Inflammatory macrophage treated with lipopolysaccharide for 4 hours (primary cell): ENCODE measurements at regions not wholly inside any gene's neighbourhood (a gene's known extent, or its start where the extent isn't known, plus 50 kb on each side); places are given as distances from the start of the nearest gene placed in this dataset.
"Not testable (repeated sequence)": the region's sequence is repeated elsewhere in the genome, so short reads cannot be mapped to it uniquely, and the experiment has no call there.

Experiments used
- DNase-seq: peaks from one replicate; pipeline ENCODE4 v3.0.0-alpha.2; 2020

DNA sequence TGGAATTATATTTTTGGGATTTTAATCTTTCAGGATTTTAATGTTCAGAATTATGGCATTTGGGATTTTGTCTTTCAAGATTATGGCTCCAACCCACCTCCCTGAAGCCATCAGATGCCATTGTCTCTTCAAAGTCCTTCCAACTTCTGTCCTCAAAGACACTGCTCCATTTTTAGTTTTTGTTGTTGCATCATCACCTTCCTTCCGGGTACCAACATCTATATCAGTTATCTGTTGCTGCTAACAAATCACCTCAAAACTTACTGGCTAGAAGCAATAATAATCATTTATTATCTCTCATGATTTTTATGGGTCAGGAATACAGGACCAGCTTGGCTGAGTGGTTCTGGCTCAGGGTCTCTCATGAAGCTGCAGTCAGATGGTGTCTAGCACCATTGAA lies 138.8 kb upstream of the ZBED5 start:
- no peak for DNase-seq

DNA sequence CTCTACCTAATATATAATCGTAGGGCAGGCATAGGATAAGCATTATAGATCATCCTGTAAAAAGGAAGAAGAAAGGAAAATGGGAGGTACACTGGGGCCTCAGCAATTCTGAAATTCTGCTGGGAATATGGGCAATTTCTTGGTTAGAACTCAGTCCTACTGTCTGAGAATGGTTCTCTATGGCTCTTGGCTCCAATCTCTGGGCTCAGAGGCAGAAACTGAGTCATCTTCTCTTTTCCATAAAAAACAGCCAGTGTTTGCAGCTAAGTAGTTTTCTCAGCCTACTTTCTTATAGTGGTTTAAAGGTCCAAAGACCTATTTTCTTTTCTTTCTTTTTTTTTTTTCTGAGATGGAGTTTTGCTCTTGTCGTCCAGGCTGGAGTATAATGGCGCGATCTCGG lies 135.8 kb upstream of the ZBED5 start:
- no peak for DNase-seq

DNA sequence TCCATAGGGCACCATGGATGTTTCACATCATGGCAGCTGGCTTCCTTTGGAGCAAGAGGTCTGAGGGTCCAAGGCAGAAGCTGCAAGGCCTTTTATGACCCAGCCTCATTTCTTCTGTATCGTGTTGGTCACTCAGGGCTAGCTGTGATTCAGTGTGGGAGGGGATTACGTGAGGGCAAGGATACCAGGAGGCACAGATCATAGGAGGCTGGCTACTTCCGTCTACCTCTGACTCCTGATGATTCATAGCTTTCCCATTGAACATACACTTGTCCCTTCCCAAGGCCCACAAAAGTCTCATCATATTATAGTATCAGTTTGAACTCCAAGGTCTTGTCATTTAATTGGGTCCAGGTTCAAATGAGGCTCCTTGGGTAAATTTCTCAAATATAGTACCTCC lies 135.3 kb upstream of the ZBED5 start:
- DNase-seq: no peak

- DNase-seq: no peak
Measured at GRCh38 chr11:10991393-10991792, 133.5 kb upstream of the ZBED5 start.

GRCh38 chr11:10990637-10991193 lies 132.9 kb upstream of the ZBED5 start:
- DNase-seq: no peak

GRCh38 chr11:10990160-10990559 lies 132.3 kb upstream of the ZBED5 start:
- peak; percentile 25 for DNase-seq

GRCh38 chr11:10986006-10986405 lies 128.2 kb upstream of the ZBED5 start:
- DNase-seq: no peak

GRCh38 chr11:10984742-10985141 lies 126.9 kb upstream of the ZBED5 start:
- DNase-seq: no peak

- DNase-seq: no peak
Measured at GRCh38 chr11:10984250-10984649, 126.4 kb upstream of the ZBED5 start.

DNA sequence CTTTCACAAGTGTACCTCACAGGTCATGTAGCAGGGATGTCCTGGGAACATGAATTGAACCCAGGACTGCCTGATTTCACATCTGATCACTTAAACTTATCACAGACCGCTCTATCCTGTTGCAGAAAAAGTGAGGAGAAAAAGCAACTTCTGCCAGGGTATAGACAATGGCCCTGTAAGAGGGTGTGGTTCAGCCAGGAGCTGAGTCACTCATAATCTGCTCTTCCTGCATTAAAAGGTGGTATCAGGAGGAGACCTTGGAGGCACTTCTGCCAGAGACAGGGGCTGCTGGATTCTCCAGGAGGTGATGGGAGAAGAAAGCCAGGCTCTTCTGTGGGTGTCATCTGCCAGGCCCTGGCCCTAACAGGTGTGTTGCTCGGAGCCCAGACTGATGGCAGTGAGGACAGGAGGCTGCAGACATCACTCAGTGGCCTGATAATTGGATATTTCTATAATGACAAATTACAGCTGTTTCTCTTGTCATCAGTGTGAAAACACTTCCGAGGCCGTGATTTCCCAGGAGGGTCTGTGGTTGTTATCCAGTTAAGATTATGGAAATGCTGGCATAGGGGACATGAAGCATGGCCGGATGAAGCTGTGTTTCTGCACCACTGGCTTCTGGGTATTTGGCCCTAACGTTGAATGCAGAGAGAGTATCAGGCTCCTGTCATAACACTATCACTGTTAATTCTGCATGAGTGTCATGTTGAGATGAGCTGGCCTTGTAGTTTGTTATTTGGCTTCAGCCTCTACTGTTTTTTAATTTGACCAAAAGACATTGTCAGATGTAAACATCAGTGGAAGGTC lies 125.1 kb upstream of the ZBED5 start:
- no peak for DNase-seq

DNA sequence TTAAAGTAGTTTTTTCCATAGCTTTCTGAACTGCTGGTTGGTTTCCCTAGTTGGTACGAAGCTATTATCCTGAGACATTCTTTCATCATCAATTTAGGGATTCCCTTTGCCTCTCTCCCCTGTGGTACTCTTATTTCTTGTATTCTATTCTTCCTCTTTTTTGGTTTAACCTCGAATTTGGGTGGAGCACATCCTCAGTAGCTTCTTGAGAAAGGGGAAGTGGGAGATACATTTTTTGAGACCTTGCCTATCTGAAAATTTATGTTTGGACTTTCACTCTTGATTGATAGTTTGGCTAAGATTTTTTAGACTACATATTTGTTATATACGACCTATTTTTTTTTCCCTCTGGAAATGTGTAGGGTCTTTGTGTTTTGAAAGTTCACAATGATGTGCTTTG lies 121.7 kb upstream of the ZBED5 start:
- peak; percentile 82 for DNase-seq

DNA sequence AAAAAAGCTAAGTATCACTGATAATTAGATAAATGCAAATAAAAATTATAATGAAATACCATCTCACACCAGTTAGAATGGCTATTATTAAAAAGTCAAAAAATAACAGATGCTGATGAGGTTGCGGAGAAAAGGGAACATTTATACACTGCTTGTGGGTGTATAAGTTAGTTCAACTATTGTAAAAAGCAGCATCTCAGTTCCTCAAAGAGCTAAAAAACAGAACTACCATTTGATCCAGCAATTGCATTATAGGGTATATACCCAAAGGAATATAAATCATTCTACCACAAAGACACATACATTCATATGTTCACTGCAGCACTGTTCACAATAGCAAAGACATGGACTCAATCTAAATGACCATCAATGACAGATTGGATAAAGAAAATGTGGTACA lies 120.3 kb upstream of the ZBED5 start:
- DNase-seq: peak; percentile 66

DNA sequence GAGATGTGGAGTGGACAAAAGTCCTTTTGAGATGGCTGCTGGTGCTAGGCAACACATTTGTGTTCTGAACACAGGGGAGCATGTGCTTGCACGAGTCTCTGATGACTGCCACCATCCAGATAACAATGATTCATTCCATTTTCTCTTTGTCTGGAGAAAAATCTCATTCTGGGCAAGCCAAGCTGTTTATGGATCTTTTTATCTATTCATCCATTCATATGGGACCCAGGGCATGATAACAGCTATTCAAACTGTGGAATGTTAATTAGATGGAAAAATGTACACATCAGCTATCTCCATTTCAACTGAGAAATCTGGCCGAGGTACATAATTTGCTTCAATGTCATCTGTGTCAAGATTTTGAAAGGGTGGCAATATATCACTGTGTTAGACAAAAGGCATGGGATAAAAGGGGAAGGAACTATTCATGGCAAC lies 117.5 kb upstream of the ZBED5 start:
- DNase-seq: no peak

DNA sequence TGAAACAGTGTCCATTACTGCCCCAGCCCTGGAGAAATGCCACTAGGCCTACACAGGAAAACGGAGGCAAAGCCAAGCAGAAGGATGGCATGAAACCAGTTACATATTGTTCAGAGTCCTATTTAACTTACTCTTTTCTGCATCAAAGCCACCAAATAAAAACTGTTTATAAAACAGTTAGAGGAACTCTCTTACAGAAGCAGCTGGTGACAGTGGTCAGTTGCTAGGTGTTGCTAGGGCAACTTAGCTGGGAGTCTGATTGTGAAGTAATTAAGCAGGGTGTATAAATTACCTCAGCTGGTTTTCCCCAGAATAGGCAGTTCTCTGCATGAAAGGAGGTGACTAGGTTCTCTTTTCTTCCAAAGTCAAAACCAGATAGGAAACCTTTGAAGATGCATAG lies 115.6 kb upstream of the ZBED5 start:
- peak; percentile 73 for DNase-seq

GRCh38 chr11:10970926-10971325 lies 113.1 kb upstream of the ZBED5 start:
- DNase-seq: no peak

- DNase-seq: peak; percentile 44
Measured at GRCh38 chr11:10969387-10969786, 111.5 kb upstream of the ZBED5 start.

- DNase-seq: peak; percentile 42
Measured at GRCh38 chr11:10956884-10957283, 99.0 kb upstream of the ZBED5 start.

GRCh38 chr11:10955616-10956015 lies 97.8 kb upstream of the ZBED5 start:
- peak; percentile 82 for DNase-seq

DNA sequence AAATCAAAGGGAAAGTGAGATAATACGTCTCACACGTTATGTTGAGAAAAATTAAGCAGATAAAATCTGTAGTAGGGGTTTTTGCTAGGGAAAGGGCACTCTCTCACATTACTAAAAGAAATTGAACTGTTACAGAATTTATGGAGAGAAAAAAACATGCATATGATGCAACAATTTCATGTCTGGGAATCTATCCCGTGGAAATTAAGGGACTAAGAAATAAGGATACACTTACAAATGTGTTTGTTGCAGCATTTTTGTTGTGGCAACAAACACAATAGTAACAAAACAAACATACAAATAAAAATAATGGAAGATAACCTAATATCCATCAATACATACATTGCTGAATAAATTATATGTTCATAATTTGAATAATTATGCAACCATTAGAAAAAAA lies 96.3 kb upstream of the ZBED5 start:
- no peak for DNase-seq

DNA sequence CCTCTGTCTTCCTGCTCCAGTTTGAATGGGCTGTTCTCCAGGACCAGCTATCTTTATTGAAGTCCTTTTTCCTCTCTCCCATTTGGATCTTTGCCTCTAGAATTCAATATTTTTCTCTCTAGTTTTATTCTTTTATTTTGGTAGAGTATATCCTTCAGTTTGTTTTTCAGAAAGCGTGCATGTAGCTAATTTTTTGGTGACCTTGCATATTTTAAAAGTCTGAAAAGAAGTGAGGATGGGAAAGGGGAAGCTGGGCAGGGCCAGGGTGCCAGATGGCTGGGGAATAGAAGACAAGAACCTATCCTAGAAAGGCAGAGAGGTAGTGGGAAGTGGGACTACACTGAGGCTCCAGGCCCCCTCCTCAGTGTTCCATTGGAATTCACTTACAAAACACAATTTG lies 95.0 kb upstream of the ZBED5 start:
- DNase-seq: no peak

GRCh38 chr11:10947935-10948334 lies 90.1 kb upstream of the ZBED5 start:
- DNase-seq: not testable (repeated sequence)

DNA sequence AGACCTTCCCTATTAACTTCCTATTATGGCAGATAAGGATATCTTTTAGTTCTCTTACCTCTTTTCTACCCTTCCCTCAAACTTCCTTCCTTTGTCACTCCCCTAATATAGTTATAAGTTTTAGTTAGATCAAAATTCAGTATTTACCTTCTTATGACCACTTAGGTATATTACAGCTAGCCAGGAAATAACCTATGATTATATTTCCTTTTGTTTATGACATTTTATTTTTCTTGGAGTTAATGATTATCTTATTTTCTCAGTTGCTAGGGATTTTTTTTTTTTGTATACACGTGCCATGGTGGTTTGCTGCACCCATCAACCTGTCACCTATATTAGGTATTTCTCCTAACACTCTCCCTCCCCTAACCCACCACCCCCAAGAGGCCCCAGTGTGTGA lies 88.2 kb upstream of the ZBED5 start:
- no peak for DNase-seq

DNA sequence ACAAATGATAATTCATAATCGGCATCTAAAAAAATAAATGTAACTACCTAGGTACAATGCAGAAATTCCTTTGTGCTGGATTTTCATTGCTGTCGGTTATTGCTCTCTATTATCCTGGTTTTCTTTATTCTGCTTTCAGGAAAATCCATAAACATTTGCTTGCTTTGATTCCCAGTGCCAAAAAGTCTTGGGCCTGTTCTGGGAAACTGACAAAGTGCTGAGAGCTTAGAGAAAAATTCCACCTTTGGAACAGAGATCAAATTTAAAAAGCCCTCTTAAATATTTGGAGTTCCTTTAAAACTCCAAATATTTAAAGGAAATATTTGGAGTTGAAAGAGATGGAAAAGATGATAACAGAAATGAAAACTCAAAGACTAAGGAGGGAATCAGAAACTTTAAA lies 87.3 kb upstream of the ZBED5 start:
- no peak for DNase-seq

GRCh38 chr11:10943968-10944367 lies 86.1 kb upstream of the ZBED5 start:
- no peak for DNase-seq

DNA sequence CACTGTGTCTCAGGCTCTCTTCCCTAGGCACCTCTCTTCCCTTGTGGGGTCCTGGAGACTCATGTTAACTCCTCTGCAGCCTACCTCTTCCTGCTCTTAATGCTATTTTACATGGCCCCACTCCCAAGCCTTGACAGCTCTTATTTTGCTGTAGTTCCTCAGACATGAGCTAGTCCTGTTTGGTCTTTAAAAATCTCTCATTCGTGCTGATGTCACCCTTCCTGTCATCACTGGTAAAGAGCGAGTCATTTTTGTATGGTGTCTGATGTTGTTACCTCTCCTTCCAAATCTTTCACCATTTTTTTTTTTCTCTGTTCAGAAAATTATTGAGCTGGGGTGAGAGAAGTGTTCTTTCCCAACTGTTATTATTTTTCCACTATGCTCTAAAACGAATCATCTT lies 84.8 kb upstream of the ZBED5 start:
- peak; percentile 68 for DNase-seq
